Fibroblast of the aortic adventitia (primary cell): ENCODE measurements at regions not wholly inside any gene's neighbourhood (a gene's known extent, or its start where the extent isn't known, plus 50 kb on each side); places are given as distances from the start of the nearest gene placed in this dataset.

Source experiments
- DNase-seq: peaks from one replicate; pipeline ENCODE4 v3.0.0-alpha.2; 2010; ENCODE audit warnings: low read depth
- H3K4me3 ChIP-seq: 2 replicates; pipeline ENCODE4 v1.5.1; 2011; ENCODE audit warnings: low read depth, mild to moderate bottlenecking, control low read depth, low read length, moderate library complexity
- TF ChIP-seq, protein P1 (sequence below): IDR thresholded peaks from 2 replicates; pipeline ENCODE4 v1.5.1; 2011; ENCODE audit warnings: mild to moderate bottlenecking, low read length, control low read depth, inconsistent platforms; ENCODE audit not compliant: insufficient read depth

DNA sequence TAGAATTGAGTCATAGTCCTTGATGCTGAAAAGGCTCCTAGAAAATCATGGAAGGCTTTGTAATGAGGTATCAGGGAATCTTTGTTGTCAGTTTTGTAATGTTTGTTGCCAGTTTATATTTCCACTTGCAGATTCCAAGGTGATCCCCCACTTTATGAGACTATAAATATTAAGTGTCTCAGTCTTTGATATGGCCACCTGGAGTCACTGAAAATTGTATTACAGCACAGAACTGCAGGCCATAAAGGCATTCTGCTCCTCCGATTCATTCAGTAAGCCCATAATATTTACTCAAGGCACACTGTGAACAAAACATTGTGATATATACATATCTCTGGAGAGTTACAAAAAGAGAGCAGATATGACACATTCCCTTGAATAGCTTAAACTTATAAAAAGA lies 457.8 kb upstream of the ZNF385D start:
- TF ChIP-seq, protein P1, sequence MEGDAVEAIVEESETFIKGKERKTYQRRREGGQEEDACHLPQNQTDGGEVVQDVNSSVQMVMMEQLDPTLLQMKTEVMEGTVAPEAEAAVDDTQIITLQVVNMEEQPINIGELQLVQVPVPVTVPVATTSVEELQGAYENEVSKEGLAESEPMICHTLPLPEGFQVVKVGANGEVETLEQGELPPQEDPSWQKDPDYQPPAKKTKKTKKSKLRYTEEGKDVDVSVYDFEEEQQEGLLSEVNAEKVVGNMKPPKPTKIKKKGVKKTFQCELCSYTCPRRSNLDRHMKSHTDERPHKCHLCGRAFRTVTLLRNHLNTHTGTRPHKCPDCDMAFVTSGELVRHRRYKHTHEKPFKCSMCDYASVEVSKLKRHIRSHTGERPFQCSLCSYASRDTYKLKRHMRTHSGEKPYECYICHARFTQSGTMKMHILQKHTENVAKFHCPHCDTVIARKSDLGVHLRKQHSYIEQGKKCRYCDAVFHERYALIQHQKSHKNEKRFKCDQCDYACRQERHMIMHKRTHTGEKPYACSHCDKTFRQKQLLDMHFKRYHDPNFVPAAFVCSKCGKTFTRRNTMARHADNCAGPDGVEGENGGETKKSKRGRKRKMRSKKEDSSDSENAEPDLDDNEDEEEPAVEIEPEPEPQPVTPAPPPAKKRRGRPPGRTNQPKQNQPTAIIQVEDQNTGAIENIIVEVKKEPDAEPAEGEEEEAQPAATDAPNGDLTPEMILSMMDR: no peak
- H3K4me3 ChIP-seq: no peak overlapping the region
- DNase-seq: no peak

DNA sequence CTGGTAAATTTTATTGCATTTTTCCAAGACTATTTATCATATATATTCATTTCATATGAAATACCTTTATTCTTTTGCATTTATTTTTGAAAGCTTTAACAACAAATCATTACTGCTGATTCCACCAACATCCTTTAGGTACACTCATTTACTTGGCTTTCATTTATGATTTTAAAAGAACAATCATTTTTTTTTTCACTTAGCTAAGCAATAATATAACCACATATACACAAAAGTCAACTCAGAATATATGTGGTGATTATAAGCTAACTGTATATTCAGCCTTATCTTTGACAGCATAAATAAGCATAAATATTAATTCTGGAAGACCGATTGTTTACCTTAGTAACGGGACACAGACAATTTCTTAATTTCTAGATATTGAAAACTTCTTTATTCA lies 458.6 kb upstream of the ZNF385D start:
- H3K4me3 ChIP-seq: no peak overlapping the region
- DNase-seq: no peak
- TF ChIP-seq, protein P1: no peak

DNA sequence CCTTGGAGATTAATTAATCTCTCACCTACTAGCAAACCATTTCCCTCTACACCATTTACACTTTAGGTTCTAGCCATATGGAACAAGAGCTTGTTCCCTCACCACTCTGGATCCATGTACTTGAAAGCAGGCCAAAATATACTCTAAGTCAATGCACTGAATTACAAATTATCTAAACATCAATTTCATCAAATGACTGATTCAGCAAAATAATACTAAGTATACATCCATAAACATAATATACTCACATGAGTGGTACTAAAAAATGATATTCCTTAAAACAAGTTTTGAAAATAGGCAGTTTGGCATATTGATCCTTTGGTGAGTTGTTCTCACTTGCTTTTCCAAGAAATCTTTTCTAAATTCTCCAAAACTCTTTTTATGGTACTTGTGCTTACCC lies 459.7 kb upstream of the ZNF385D start:
- no peak for DNase-seq
- TF ChIP-seq, protein P1: no peak
- no peak overlapping the region for H3K4me3 ChIP-seq

DNA sequence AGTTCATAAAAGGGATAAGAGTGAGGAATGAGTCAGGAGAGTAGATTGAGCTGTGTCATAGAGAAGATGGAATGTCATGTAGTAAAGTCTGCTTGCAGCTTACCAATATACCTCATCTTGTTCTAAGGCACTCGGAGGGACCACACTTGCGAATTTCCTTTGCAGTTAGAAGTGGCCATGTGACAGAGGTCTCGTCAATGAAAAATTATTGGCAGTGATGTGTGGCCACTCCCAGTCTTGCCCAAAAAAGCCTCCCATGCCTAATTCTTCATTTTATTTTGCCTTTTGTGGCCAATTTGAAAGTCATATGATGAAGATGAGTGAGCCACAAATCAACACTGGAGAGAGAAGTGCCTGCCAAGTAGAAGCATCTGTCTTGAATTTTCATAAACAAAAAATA lies 465.6 kb upstream of the ZNF385D start:
- H3K4me3 ChIP-seq: no peak overlapping the region
- no peak for DNase-seq
- TF ChIP-seq, protein P1: no peak

DNA sequence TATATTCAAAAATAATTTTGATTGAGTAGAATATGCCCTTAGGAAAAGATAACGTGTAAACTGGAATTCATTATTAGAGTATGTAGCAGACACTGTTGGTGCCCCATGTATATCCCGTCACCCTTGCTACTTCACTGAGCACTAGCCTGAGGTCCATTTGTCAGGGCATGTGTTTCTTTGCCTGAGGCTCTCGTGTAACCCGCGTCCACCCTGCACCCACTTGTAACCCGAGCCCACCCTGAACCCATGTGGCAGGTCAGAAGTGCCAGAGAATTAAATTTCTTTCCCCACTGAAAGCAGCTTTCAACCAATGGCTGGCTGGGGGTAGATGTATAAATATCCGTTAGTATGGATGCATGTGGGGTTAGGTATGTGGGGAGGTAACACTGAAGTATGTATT lies 474.2 kb upstream of the ZNF385D start:
- TF ChIP-seq, protein P1: no peak
- no peak for DNase-seq
- H3K4me3 ChIP-seq: no peak overlapping the region

DNA sequence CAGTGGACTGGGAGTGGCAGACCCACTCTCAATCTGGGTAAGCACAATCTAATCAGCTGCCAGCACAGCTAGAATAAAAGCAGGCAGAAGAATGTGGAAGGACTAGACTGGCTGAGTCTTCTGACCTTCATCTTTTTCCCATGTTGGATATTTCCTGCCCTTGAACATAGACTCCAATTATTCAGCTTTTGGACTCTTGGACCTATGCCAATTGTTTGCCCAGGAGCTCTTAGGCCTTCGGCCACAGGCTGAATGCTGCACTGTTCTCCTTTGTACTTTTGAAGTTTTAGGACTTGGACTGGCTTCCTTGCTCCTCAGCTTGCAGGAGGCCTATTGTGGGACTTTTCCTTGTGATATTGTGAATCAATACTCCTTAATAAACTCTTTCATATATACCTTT lies 477.7 kb upstream of the ZNF385D start:
- H3K4me3 ChIP-seq: no peak overlapping the region
- no peak for DNase-seq
- TF ChIP-seq, protein P1: no peak

DNA sequence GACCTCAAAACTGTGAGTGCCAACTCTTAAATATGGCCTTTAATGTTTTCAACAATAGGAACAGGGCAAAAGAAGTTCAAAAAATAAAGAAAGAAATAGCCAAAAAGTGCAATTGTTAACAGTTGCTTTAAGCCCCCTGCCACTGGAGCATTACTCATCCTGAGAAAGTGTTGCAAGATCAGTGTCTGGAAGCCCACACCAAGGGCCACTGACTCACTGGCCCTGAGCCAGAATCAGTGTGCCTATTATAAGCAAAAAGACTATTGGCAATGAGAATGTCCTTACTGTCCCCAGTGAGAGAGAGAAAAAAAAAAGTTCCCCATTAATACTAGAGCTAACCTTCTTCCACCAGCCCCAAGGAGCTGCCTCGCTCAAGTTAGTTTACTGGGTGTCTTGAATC lies 480.1 kb upstream of the ZNF385D start:
- no peak overlapping the region for H3K4me3 ChIP-seq
- TF ChIP-seq, protein P1: no peak
- no peak for DNase-seq
